H1 (cell line): ENCODE measurements at regions not wholly inside any gene's neighbourhood (a gene's known extent, or its start where the extent isn't known, plus 50 kb on each side); places are given as distances from the start of the nearest gene placed in this dataset.
A peak's percentile ranks its signal among the peaks of the same experiment; 100 is the strongest.

Experiments used
- CTCF ChIA-PET: fragments of 300-600 bp; sonication (Branson Sonifier 250); formaldehyde crosslinking; loops from one replicate; lab custom pipeline; 2021; ENCODE audit not compliant: partially characterized antibody; lab: Charles Lee
- POLR2A ChIA-PET: fragments of 300-600 bp; sonication (Branson Sonifier 250); formaldehyde crosslinking; loops from one replicate; lab custom pipeline; 2021; ENCODE audit warnings: inconsistent platforms; ENCODE audit not compliant: partially characterized antibody; lab: Charles Lee
- DNase-seq, 2 experiments: peaks; one replicate each; pipeline versions ENCODE4 v3.0.0 to v3.0.0-alpha.2; 2010 to 2022; ENCODE audit warnings: low spot score in 2 of 2, low read depth in 1 of 2, mixed read lengths in 1 of 2
- FAIRE-seq: peaks from 2 replicates; lab custom pipeline; 2011; peaks lifted over from hg19 to GRCh38; lab: Jason Lieb, UNC
- H2AFZ ChIP-seq: 2 replicates; pipeline ENCODE4 v1.8.1; 2012; ENCODE audit warnings: low read length, inconsistent platforms
- H2AK5ac ChIP-seq: 2 replicates; pipeline ENCODE4 v1.6.1; 2013; ENCODE audit warnings: low read depth, low read length
- H2BK120ac ChIP-seq: replicated peaks from 2 replicates; pipeline ENCODE3; 2013; ENCODE audit warnings: low read depth, low read length, inconsistent platforms
- H2BK12ac ChIP-seq: 2 replicates; pipeline ENCODE4 v1.6.1; 2013; ENCODE audit warnings: low read depth, low read length
- H2BK15ac ChIP-seq: 2 replicates; pipeline ENCODE4 v1.6.1; 2013; ENCODE audit warnings: low read length
- H2BK20ac ChIP-seq: 2 replicates; pipeline ENCODE4 v1.6.1; 2013; ENCODE audit warnings: low read length
- H2BK5ac ChIP-seq: 2 replicates; pipeline ENCODE4 v1.6.1; 2013; ENCODE audit warnings: low read depth, low read length
- H3K14ac ChIP-seq: 2 replicates; pipeline ENCODE4 v1.6.1; 2013; ENCODE audit warnings: inconsistent platforms; ENCODE audit not compliant: insufficient read length
- H3K18ac ChIP-seq: 2 replicates; pipeline ENCODE4 v1.6.1; 2013; ENCODE audit warnings: low read length; ENCODE audit errors: extremely low read depth
- H3K23ac ChIP-seq: 2 replicates; pipeline ENCODE4 v1.6.1; 2013; ENCODE audit warnings: inconsistent platforms; ENCODE audit not compliant: insufficient read length
- H3K23me2 ChIP-seq: 2 replicates; pipeline ENCODE4 v1.6.1; 2013; ENCODE audit warnings: low read depth, low read length
- H3K27ac ChIP-seq: 2 replicates; pipeline ENCODE4 v1.6.1; 2011; ENCODE audit warnings: low read depth, low read length, inconsistent platforms
- H3K27me3 ChIP-seq, 4 experiments: replicated peaks in 1 of 4; 1 replicate in 1 of 4; 2 replicates in 3 of 4; pipeline versions ENCODE4 v1.6.1 to v1.8.1; 2011 to 2013; ENCODE audit warnings: low read length in 3 of 4, mild to moderate bottlenecking in 3 of 4, inconsistent platforms in 2 of 4, mixed read lengths in 2 of 4, moderate library complexity in 1 of 4; ENCODE audit not compliant: control insufficient read depth in 3 of 4, insufficient read depth in 3 of 4; ENCODE audit errors: extremely low read depth in 1 of 4
- H3K36me3 ChIP-seq, 4 experiments: 2 replicates each; pipeline versions ENCODE4 v1.6.1 to v1.8.1; 2011 to 2013; ENCODE audit warnings: mild to moderate bottlenecking in 4 of 4, low read length in 3 of 4, moderate library complexity in 2 of 4, control low read depth in 1 of 4, inconsistent platforms in 1 of 4; ENCODE audit not compliant: insufficient read depth in 4 of 4, control insufficient read depth in 2 of 4
- H3K4ac ChIP-seq: replicated peaks from 2 replicates; pipeline ENCODE3; 2013; ENCODE audit warnings: low read length, low read depth, mixed read lengths, inconsistent platforms; ENCODE audit not compliant: insufficient read length
- H3K4me1 ChIP-seq, 4 experiments: replicated peaks in 1 of 4; 1 replicate in 1 of 4; 2 replicates in 3 of 4; pipeline versions ENCODE4 v1.6.1 to v1.8.1; 2011 to 2013; ENCODE audit warnings: low read length in 3 of 4, inconsistent platforms in 2 of 4, mixed read lengths in 1 of 4; ENCODE audit not compliant: insufficient read depth in 4 of 4, control insufficient read depth in 3 of 4
- H3K4me2 ChIP-seq, 2 experiments: 2 replicates each; pipeline versions ENCODE4 v1.6.1 to v1.8.1; 2011 to 2013; ENCODE audit warnings: low read depth in 2 of 2, low read length in 2 of 2, control low read depth in 1 of 2, inconsistent platforms in 1 of 2, mild to moderate bottlenecking in 1 of 2; ENCODE audit not compliant: insufficient read depth in 1 of 2
- H3K4me3 ChIP-seq, 4 experiments: fragments of 200-600, 300-600 bp in 1 of 4; sonication (generic), shearing (Covaris generic), sonication (Bioruptor Twin) in 1 of 4; 2 replicates each; pipeline versions ENCODE4 v1.5.1 to v1.8.1; 2011 to 2016; ENCODE audit warnings: low read length in 4 of 4, low read depth in 3 of 4, control low read depth in 2 of 4, inconsistent platforms in 2 of 4, mild to moderate bottlenecking in 2 of 4, mixed read lengths in 1 of 4, moderate library complexity in 1 of 4; ENCODE audit not compliant: insufficient read depth in 2 of 4; ENCODE audit errors: extremely low read depth in 1 of 4
- H3K56ac ChIP-seq: replicated peaks from 2 replicates; pipeline ENCODE3; 2013; ENCODE audit warnings: low read depth, mild to moderate bottlenecking, mixed read lengths, low read length, inconsistent platforms; ENCODE audit not compliant: insufficient read length
- H3K79me1 ChIP-seq: 2 replicates; pipeline ENCODE4 v1.6.1; 2013; ENCODE audit warnings: low read depth, low read length, control low read depth
- H3K79me2 ChIP-seq, 2 experiments: 2 replicates each; pipeline versions ENCODE4 v1.6.1 to v1.8.1; 2012 to 2013; ENCODE audit warnings: low read length in 2 of 2, mild to moderate bottlenecking in 2 of 2, inconsistent platforms in 1 of 2; ENCODE audit not compliant: insufficient read depth in 2 of 2, control insufficient read depth in 1 of 2
- H3K9ac ChIP-seq, 4 experiments: replicated peaks in 1 of 4; 1 replicate in 1 of 4; 2 replicates in 3 of 4; pipeline versions ENCODE4 v1.6.1 to v1.8.1; 2011 to 2013; ENCODE audit warnings: low read depth in 3 of 4, low read length in 3 of 4, control low read depth in 2 of 4, mild to moderate bottlenecking in 2 of 4, moderate library complexity in 2 of 4, inconsistent platforms in 1 of 4; ENCODE audit errors: extremely low read depth in 1 of 4
- H3K9me3 ChIP-seq, 2 experiments: 2 replicates each; pipeline versions ENCODE4 v1.6.1 to v1.8.1; 2012 to 2013; ENCODE audit warnings: mild to moderate bottlenecking in 2 of 2, moderate library complexity in 2 of 2, control low read depth in 1 of 2, inconsistent platforms in 1 of 2, low read depth in 1 of 2, low read length in 1 of 2, mixed read lengths in 1 of 2; ENCODE audit not compliant: insufficient read depth in 2 of 2
- H4K20me1 ChIP-seq, 2 experiments: replicated peaks in 1 of 2; 2 replicates each; pipeline versions ENCODE3 to v1.8.1; 2011 to 2013; ENCODE audit warnings: inconsistent platforms in 2 of 2, low read length in 2 of 2, mild to moderate bottlenecking in 1 of 2; ENCODE audit not compliant: insufficient read depth in 2 of 2, control insufficient read depth in 1 of 2
- H4K5ac ChIP-seq: 2 replicates; pipeline ENCODE4 v1.6.1; 2013; ENCODE audit warnings: low read length, low read depth, mixed read lengths, inconsistent platforms; ENCODE audit not compliant: insufficient read length
- H4K8ac ChIP-seq: 2 replicates; pipeline ENCODE4 v1.8.0; 2013; ENCODE audit warnings: mild to moderate bottlenecking, moderate library complexity, low read length, inconsistent platforms; ENCODE audit not compliant: insufficient read depth; ENCODE audit errors: extremely low read depth
- H4K91ac ChIP-seq: replicated peaks from 2 replicates; pipeline ENCODE3; 2013; ENCODE audit warnings: low read length, mixed read lengths, inconsistent platforms; ENCODE audit not compliant: insufficient read length
- CBX5 ChIP-seq: fragments of 300-800, 300-1000 bp; sonication (generic); IDR thresholded peaks from 2 replicates; pipeline ENCODE4 v1.7.1; 2016; ENCODE audit warnings: antibody characterized with exemption, low read length, low read depth
- CHD1 ChIP-seq: IDR thresholded peaks from 2 replicates; pipeline ENCODE4 v1.6.1; 2012; ENCODE audit warnings: low read depth, low read length, improper control_type of control experiment
- CHD2 ChIP-seq: IDR thresholded peaks from 2 replicates; pipeline ENCODE4 v1.6.1; 2012; ENCODE audit warnings: low read length, improper control_type of control experiment
- EP300 ChIP-seq, 2 experiments: IDR thresholded peaks; 1 replicate in 1 of 2; 2 replicates in 1 of 2; pipeline ENCODE4 v1.6.1; 2011 to 2012; ENCODE audit warnings: low read depth in 2 of 2, low read length in 2 of 2, mild to moderate bottlenecking in 2 of 2, borderline replicate concordance in 1 of 2, inconsistent platforms in 1 of 2, moderate library complexity in 1 of 2
- JUND ChIP-seq: IDR thresholded peaks from 2 replicates; pipeline ENCODE4 v1.6.1; 2011; ENCODE audit warnings: mild to moderate bottlenecking, improper control_type of control experiment, low read length
- NRF1 ChIP-seq: IDR thresholded peaks from 2 replicates; pipeline ENCODE4 v1.6.1; 2011; ENCODE audit warnings: mild to moderate bottlenecking, low read depth, low read length, improper control_type of control experiment
- RNF2 ChIP-seq: fragments of 200-900, 300-1000 bp; sonication (generic); IDR thresholded peaks from 2 replicates; pipeline ENCODE4 v1.7.1; 2016; ENCODE audit warnings: borderline replicate concordance, low read depth, mild to moderate bottlenecking, antibody characterized with exemption, low read length; ENCODE audit not compliant: poor library complexity, severe bottlenecking; ENCODE audit errors: missing control alignments
- WGBS, 2 experiments: shearing (Covaris generic) in 1 of 2; methylation state at CpG; one replicate each; pipeline versions ENCODE4 v1.1.6 to v1.1.7; 2013 to 2015; ENCODE audit warnings: low lambda C conversion rate in 2 of 2, mixed read lengths in 2 of 2, inconsistent platforms in 1 of 2, low coverage in 1 of 2, missing lambda C conversion rate in 1 of 2; ENCODE audit not compliant: insufficient replicate concordance in 2 of 2, insufficient coverage in 1 of 2, insufficient read length in 1 of 2; ENCODE audit errors: extremely low coverage in 1 of 2, missing lambda C conversion rate in 1 of 2; 5-methylcytosine and 5-hydroxymethylcytosine counted together
- TF ChIP-seq, protein P1 (sequence below): IDR thresholded peaks from 2 replicates; pipeline ENCODE4 v1.6.1; 2012; ENCODE audit warnings: inconsistent platforms
- TF ChIP-seq, protein P2 (sequence below): IDR thresholded peaks from 2 replicates; pipeline ENCODE4 v1.6.1; 2012; ENCODE audit warnings: inconsistent platforms
- TF ChIP-seq, protein P3 (sequence below): IDR thresholded peaks from 2 replicates; pipeline ENCODE4 v1.6.1; 2012; ENCODE audit warnings: low read length, inconsistent platforms

GRCh38 chr6:14877758-14878157, 368.1 kb upstream of the JARID2 start:
- peaks cover 0 to 18% (median 9%) of the 10 kb centered on the region in 4 experiments; a peak in 6 of 7 replicates for H3K4me1 ChIP-seq
- no peak overlapping the region for H3K4me3 ChIP-seq
- H3K18ac ChIP-seq: no peak overlapping the region
- H2BK5ac ChIP-seq: peak overlapping the region; percentile 53; the same call in 1 of the 2 replicates
- H3K36me3 ChIP-seq: no peaks in the 10 kb centered on the region
- no peak overlapping the region for H3K4ac ChIP-seq
- no peak overlapping the region for H3K4me2 ChIP-seq
- FAIRE-seq (no peak), DNase-seq (no peak)
- peak overlapping the region; percentile 54; the same call in 1 of the 2 replicates for H2AK5ac ChIP-seq
- CTCF ChIA-PET: interaction anchor here (2.3 kb wide), 1 partner anchor 14 kb away, joined by 12 read pairs; no protein-coding TSS in a partner anchor
- no peak overlapping the region for H3K9ac ChIP-seq
- no peak overlapping the region for H2AFZ ChIP-seq
- peaks cover 2% of the 10 kb centered on the region; the same call in 1 of the 2 replicates for H3K79me1 ChIP-seq
- 91% methylated on average over 2 of the region's 3 CpGs; no CpG with 5 or more reads in 1 of the 2 experiments for WGBS, 2 experiments
- no peaks in the 10 kb centered on the region for H3K27me3 ChIP-seq
- no peak overlapping the region for H4K8ac ChIP-seq
- H2BK12ac ChIP-seq: 0 out of 2 replicates have a peak overlapping the region, but pooled peaks have one; percentile 12
- no peaks in the 10 kb centered on the region; a peak in 1 of 4 replicates for H3K79me2 ChIP-seq
- H4K91ac ChIP-seq: no peak overlapping the region
- H4K5ac ChIP-seq: no peak overlapping the region
- H2BK15ac ChIP-seq: no peak overlapping the region
- no peaks in the 10 kb centered on the region for H4K20me1 ChIP-seq
- POLR2A ChIA-PET: no interaction called here
- 0 out of 2 replicates have a peak, but pooled peaks cover 2% of the 10 kb centered on the region for H3K23me2 ChIP-seq
- no peak overlapping the region for H3K23ac ChIP-seq
- no peak overlapping the region for H3K27ac ChIP-seq
- no peaks in the 10 kb centered on the region for H3K9me3 ChIP-seq
- no peak overlapping the region for H2BK120ac ChIP-seq
- no peak overlapping the region for H2BK20ac ChIP-seq
- H3K56ac ChIP-seq: no peak overlapping the region
- no peak overlapping the region for H3K14ac ChIP-seq
- TF ChIP-seq NRF1 (no peak), JUND (no peak), CHD1 (no peak), CBX5 (no peak), RNF2 (no peak), CHD2 (no peak), EP300 (IDR thresholded peaks at IDR 0.05; ENCODE audit: borderline replicate concordance in 1 of 2, low read depth in 2 of 2, low read length in 2 of 2) (no peak)
- TF ChIP-seq, protein P1, sequence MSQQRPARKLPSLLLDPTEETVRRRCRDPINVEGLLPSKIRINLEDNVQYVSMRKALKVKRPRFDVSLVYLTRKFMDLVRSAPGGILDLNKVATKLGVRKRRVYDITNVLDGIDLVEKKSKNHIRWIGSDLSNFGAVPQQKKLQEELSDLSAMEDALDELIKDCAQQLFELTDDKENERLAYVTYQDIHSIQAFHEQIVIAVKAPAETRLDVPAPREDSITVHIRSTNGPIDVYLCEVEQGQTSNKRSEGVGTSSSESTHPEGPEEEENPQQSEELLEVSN: no peak
- TF ChIP-seq, protein P2, sequence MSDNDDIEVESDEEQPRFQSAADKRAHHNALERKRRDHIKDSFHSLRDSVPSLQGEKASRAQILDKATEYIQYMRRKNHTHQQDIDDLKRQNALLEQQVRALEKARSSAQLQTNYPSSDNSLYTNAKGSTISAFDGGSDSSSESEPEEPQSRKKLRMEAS: no peak
- TF ChIP-seq, protein P3, sequence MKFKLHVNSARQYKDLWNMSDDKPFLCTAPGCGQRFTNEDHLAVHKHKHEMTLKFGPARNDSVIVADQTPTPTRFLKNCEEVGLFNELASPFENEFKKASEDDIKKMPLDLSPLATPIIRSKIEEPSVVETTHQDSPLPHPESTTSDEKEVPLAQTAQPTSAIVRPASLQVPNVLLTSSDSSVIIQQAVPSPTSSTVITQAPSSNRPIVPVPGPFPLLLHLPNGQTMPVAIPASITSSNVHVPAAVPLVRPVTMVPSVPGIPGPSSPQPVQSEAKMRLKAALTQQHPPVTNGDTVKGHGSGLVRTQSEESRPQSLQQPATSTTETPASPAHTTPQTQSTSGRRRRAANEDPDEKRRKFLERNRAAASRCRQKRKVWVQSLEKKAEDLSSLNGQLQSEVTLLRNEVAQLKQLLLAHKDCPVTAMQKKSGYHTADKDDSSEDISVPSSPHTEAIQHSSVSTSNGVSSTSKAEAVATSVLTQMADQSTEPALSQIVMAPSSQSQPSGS: no peak
